ENCODE measurements at regions not wholly inside any gene's neighbourhood (a gene's known extent, or its start where the extent isn't known, plus 50 kb on each side); places are given as distances from the start of the nearest gene placed in this dataset.

- no peaks in the 10 kb centered on the region for H3K36me3 ChIP-seq
- H3K27ac ChIP-seq: no peak overlapping the region
- TF ChIP-seq CTCF (IDR thresholded peaks at IDR 0.05): no peak
- no peak for TF ChIP-seq POLR2A (IDR thresholded peaks at IDR 0.05)
- no peak overlapping the region for H3K4me3 ChIP-seq
- no peak for DNase-seq
- H3K9me3 ChIP-seq: no peaks in the 10 kb centered on the region
- H3K4me1 ChIP-seq: no peaks in the 10 kb centered on the region
- H3K27me3 ChIP-seq: no peaks in the 10 kb centered on the region
These were observed 65.0 kb upstream of the MEIS2 start for GRCh38 chr15:37165395-37165794.

GRCh38 chr15:37166402-37166801 lies 66.1 kb upstream of the MEIS2 start:
- H3K27me3 ChIP-seq: no peaks in the 10 kb centered on the region

GRCh38 chr15:37181339-37181738 lies 81.0 kb upstream of the MEIS2 start:
- no peak for TF ChIP-seq CTCF (IDR thresholded peaks at IDR 0.05)
- TF ChIP-seq POLR2A (IDR thresholded peaks at IDR 0.05): no peak
- no peaks in the 10 kb centered on the region for H3K36me3 ChIP-seq
- no peaks in the 10 kb centered on the region for H3K9me3 ChIP-seq
- no peak overlapping the region for H3K4me3 ChIP-seq
- no peaks in the 10 kb centered on the region for H3K4me1 ChIP-seq
- no peak overlapping the region for H3K27ac ChIP-seq
- no peak for DNase-seq
- no peaks in the 10 kb centered on the region for H3K27me3 ChIP-seq

More at GRCh38 chr15:37166402-37166801, 66.1 kb upstream of the MEIS2 start:
- H3K36me3 ChIP-seq: no peaks in the 10 kb centered on the region
- H3K27ac ChIP-seq: no peak overlapping the region
- H3K4me1 ChIP-seq: no peaks in the 10 kb centered on the region
- H3K9me3 ChIP-seq: no peaks in the 10 kb centered on the region
- DNase-seq: no peak
- no peak overlapping the region for H3K4me3 ChIP-seq
- no peak for TF ChIP-seq CTCF (IDR thresholded peaks at IDR 0.05)
- TF ChIP-seq POLR2A (IDR thresholded peaks at IDR 0.05): no peak

GRCh38 chr15:37199545-37199944 lies 99.2 kb upstream of the MEIS2 start:
- Histone ChIP-seq H3K9me3 (no peaks in the 10 kb centered on the region), H3K27ac (no peak overlapping the region), H3K36me3 (no peaks in the 10 kb centered on the region), H3K4me3 (no peak overlapping the region), H3K27me3 (no peaks in the 10 kb centered on the region), H3K4me1 (no peaks in the 10 kb centered on the region)
- DNase-seq: no peak
- TF ChIP-seq POLR2A (IDR thresholded peaks at IDR 0.05) (no peak), CTCF (IDR thresholded peaks at IDR 0.05) (no peak)

- no peaks in the 10 kb centered on the region for H3K27me3 ChIP-seq
- H3K27ac ChIP-seq: no peak overlapping the region
- H3K4me1 ChIP-seq: no peaks in the 10 kb centered on the region
- no peak for DNase-seq
- TF ChIP-seq POLR2A (IDR thresholded peaks at IDR 0.05) (no peak), CTCF (IDR thresholded peaks at IDR 0.05) (no peak)
- no peaks in the 10 kb centered on the region for H3K36me3 ChIP-seq
- no peaks in the 10 kb centered on the region for H3K9me3 ChIP-seq
- H3K4me3 ChIP-seq: no peak overlapping the region
These were observed 102.7 kb upstream of the MEIS2 start for GRCh38 chr15:37203050-37203449.

- Histone ChIP-seq H3K4me3 (no peak overlapping the region), H3K36me3 (no peaks in the 10 kb centered on the region), H3K27ac (no peak overlapping the region), H3K4me1 (no peaks in the 10 kb centered on the region), H3K27me3 (no peaks in the 10 kb centered on the region), H3K9me3 (no peaks in the 10 kb centered on the region)
- TF ChIP-seq POLR2A (IDR thresholded peaks at IDR 0.05): no peak
- TF ChIP-seq CTCF (IDR thresholded peaks at IDR 0.05): no peak
- no peak for DNase-seq
These were observed 104.3 kb upstream of the MEIS2 start for GRCh38 chr15:37204692-37205091.
